ENCODE measurements at regions not wholly inside any gene's neighbourhood (a gene's known extent, or its start where the extent isn't known, plus 50 kb on each side); places are given as distances from the start of the nearest gene placed in this dataset.

GRCh38 chr2:3130444-3130843 is 247.2 kb downstream of the EIPR1 start:
- H3K27me3 ChIP-seq (ENCODE audit: control insufficient read depth in 1 of 2, insufficient read depth in 1 of 2, low read length in 2 of 2): peaks cover 0 to 16% of the 10 kb centered on the region in 2 experiments
- no peak overlapping the region for H3K4me3 ChIP-seq (ENCODE audit: insufficient read depth in 1 of 2, low read depth in 1 of 2, low read length in 2 of 2)
- 92% methylated on average over 4 of the region's 4 CpGs for WGBS
- no peaks in the 10 kb centered on the region for H3K36me3 ChIP-seq (ENCODE audit: control insufficient read depth in 1 of 2, insufficient read depth in 2 of 2, low read depth in 1 of 2, low read length in 2 of 2)
- no peak overlapping the region for H3K27ac ChIP-seq (ENCODE audit: low read length, poor library complexity, severe bottlenecking)
- H3K14ac ChIP-seq (ENCODE audit: low read length in 2 of 2): no peak overlapping the region
- H3K4me2 ChIP-seq (ENCODE audit: low read length, poor library complexity, severe bottlenecking): no peak overlapping the region
- no peaks in the 10 kb centered on the region for H3K79me1 ChIP-seq (replicated peaks; ENCODE audit: low read length, poor library complexity, severe bottlenecking)
- H3K9ac ChIP-seq (ENCODE audit: low read length): no peak overlapping the region
- no peak overlapping the region for H2BK120ac ChIP-seq (ENCODE audit: low read depth, low read length)
- no peak overlapping the region for H2AK5ac ChIP-seq (ENCODE audit: low read length, severe bottlenecking)
- H3K18ac ChIP-seq (ENCODE audit: low read depth in 1 of 2, low read length in 2 of 2): no peak overlapping the region
- H2BK5ac ChIP-seq (ENCODE audit: low read depth, low read length, poor library complexity, severe bottlenecking): no peak overlapping the region
- no peak overlapping the region for H2BK15ac ChIP-seq (ENCODE audit: low read depth, poor library complexity, severe bottlenecking)
- H3K4ac ChIP-seq (ENCODE audit: low read depth in 1 of 2, low read length in 2 of 2): no peak overlapping the region
- no peak overlapping the region for H2AFZ ChIP-seq (ENCODE audit: low read depth, low read length)
- H3K9me3 ChIP-seq (ENCODE audit: control insufficient read depth, low read length): peaks cover 7% of the 10 kb centered on the region
- DNase-seq: no peak
- H2BK12ac ChIP-seq (ENCODE audit: low read length in 2 of 2): no peak overlapping the region
- H3K4me1 ChIP-seq (ENCODE audit: control insufficient read depth, insufficient read depth, low read depth, low read length): peaks cover 7% of the 10 kb centered on the region
- H4K8ac ChIP-seq (ENCODE audit: low read length): no peak overlapping the region
- H4K91ac ChIP-seq (ENCODE audit: low read length): no peak overlapping the region
- no peak overlapping the region for H3K23ac ChIP-seq (ENCODE audit: low read length in 2 of 2)

DNA sequence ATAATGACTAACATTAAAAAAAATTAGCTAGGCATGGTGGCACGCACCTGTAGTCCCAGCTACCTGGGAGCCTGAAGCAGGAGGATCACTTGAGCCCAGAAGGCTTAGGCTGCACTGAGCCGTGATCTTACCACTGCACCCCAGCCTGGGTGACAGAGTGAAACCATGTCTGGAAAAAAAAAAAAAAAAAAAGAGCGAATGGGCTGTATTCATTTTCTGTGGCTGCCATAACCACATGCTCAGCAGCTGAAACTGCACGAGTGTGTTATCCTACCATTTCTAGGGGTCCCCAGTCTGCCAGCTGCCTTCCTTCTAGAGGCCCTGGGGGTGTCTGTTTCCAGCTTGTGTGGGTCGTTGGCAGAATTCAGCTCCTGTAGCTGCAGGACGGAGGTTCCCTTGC is 247.8 kb downstream of the EIPR1 start:
- Histone ChIP-seq H2BK12ac (ENCODE audit: low read length in 2 of 2) (no peak overlapping the region), H3K79me1 (replicated peaks; ENCODE audit: low read length, poor library complexity, severe bottlenecking) (no peaks in the 10 kb centered on the region), H3K14ac (ENCODE audit: low read length in 2 of 2) (no peak overlapping the region), H3K18ac (ENCODE audit: low read depth in 1 of 2, low read length in 2 of 2) (no peak overlapping the region), H2AK5ac (ENCODE audit: low read length, severe bottlenecking) (no peak overlapping the region), H3K4ac (ENCODE audit: low read depth in 1 of 2, low read length in 2 of 2) (no peak overlapping the region), H3K4me1 (ENCODE audit: control insufficient read depth, insufficient read depth, low read depth, low read length) (peaks cover 7% of the 10 kb centered on the region), H3K4me2 (ENCODE audit: low read length, poor library complexity, severe bottlenecking) (no peak overlapping the region), H3K4me3 (ENCODE audit: insufficient read depth in 1 of 2, low read depth in 1 of 2, low read length in 2 of 2) (no peak overlapping the region), H2BK15ac (ENCODE audit: low read depth, poor library complexity, severe bottlenecking) (no peak overlapping the region), H3K27me3 (ENCODE audit: control insufficient read depth in 1 of 2, insufficient read depth in 1 of 2, low read length in 2 of 2) (peaks cover 0 to 16% of the 10 kb centered on the region in 2 experiments), H3K9ac (ENCODE audit: low read length) (no peak overlapping the region), H3K27ac (ENCODE audit: low read length, poor library complexity, severe bottlenecking) (no peak overlapping the region), H3K36me3 (ENCODE audit: control insufficient read depth in 1 of 2, insufficient read depth in 2 of 2, low read depth in 1 of 2, low read length in 2 of 2) (no peaks in the 10 kb centered on the region), H3K9me3 (ENCODE audit: control insufficient read depth, low read length) (peaks cover 7% of the 10 kb centered on the region), H2BK5ac (ENCODE audit: low read depth, low read length, poor library complexity, severe bottlenecking) (no peak overlapping the region), H2BK120ac (ENCODE audit: low read depth, low read length) (no peak overlapping the region), H4K8ac (ENCODE audit: low read length) (no peak overlapping the region), H2AFZ (ENCODE audit: low read depth, low read length) (no peak overlapping the region), H3K23ac (ENCODE audit: low read length in 2 of 2) (no peak overlapping the region), H4K91ac (ENCODE audit: low read length) (no peak overlapping the region)
- WGBS: 89% methylated on average over 6 of the region's 6 CpGs
- DNase-seq: no peak

DNA sequence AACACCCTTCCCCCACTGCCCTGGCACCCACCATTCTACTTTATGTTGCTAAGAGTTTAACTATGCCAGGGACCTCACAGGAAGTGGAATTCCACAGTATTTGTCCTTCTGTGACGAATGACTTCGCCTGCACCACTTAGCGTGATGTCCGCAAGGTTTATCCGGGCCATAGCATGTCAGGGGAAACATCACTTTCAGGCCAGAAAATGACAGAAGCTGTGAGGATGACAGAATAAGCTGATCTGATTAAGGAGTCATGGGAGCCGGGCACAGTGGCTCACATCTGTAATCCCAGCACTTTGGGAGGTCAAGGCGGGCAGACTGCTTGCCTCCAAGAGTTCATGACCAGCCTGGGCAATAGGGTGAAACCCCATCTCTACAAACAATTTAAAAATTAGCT is 248.8 kb downstream of the EIPR1 start:
- Histone ChIP-seq H4K8ac (ENCODE audit: low read length) (no peak overlapping the region), H4K91ac (ENCODE audit: low read length) (no peak overlapping the region), H3K23ac (ENCODE audit: low read length in 2 of 2) (no peak overlapping the region), H2BK12ac (ENCODE audit: low read length in 2 of 2) (no peak overlapping the region), H3K79me1 (replicated peaks; ENCODE audit: low read length, poor library complexity, severe bottlenecking) (no peaks in the 10 kb centered on the region), H2AK5ac (ENCODE audit: low read length, severe bottlenecking) (no peak overlapping the region), H3K27me3 (ENCODE audit: control insufficient read depth in 1 of 2, insufficient read depth in 1 of 2, low read length in 2 of 2) (peaks cover 0 to 16% of the 10 kb centered on the region in 2 experiments), H3K36me3 (ENCODE audit: control insufficient read depth in 1 of 2, insufficient read depth in 2 of 2, low read depth in 1 of 2, low read length in 2 of 2) (no peaks in the 10 kb centered on the region), H3K9me3 (ENCODE audit: control insufficient read depth, low read length) (peaks cover 1% of the 10 kb centered on the region), H3K27ac (ENCODE audit: low read length, poor library complexity, severe bottlenecking) (no peak overlapping the region), H3K4me2 (ENCODE audit: low read length, poor library complexity, severe bottlenecking) (no peak overlapping the region), H3K4me1 (ENCODE audit: control insufficient read depth, insufficient read depth, low read depth, low read length) (peaks cover 7% of the 10 kb centered on the region), H3K14ac (ENCODE audit: low read length in 2 of 2) (no peak overlapping the region), H2AFZ (ENCODE audit: low read depth, low read length) (no peak overlapping the region), H2BK5ac (ENCODE audit: low read depth, low read length, poor library complexity, severe bottlenecking) (no peak overlapping the region), H3K18ac (ENCODE audit: low read depth in 1 of 2, low read length in 2 of 2) (no peak overlapping the region), H2BK15ac (ENCODE audit: low read depth, poor library complexity, severe bottlenecking) (no peak overlapping the region), H3K4ac (ENCODE audit: low read depth in 1 of 2, low read length in 2 of 2) (no peak overlapping the region), H3K9ac (ENCODE audit: low read length) (no peak overlapping the region), H3K4me3 (ENCODE audit: insufficient read depth in 1 of 2, low read depth in 1 of 2, low read length in 2 of 2) (no peak overlapping the region), H2BK120ac (ENCODE audit: low read depth, low read length) (no peak overlapping the region)
- DNase-seq: no peak
- 86% methylated on average over 7 of the region's 7 CpGs for WGBS

DNA sequence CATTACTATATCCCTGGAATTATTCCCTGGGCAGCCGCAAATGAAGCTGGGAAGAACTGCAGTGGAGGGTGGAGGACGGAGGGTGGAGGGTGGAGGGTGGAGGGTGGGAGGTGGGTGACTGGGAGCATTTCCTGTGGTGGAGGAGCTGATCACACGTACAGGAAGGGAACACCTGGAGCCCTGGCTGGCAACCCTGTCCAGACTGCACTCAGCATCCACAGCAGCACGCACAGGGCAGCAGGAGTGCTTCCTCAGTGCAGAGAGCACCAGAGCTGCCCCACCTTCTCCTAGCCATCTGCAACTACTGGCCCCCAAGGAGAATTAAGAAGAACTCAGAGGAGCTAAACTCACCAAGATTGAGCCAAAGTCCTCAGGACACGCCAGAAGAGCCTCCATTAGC is 249.9 kb downstream of the EIPR1 start:
- Histone ChIP-seq H3K79me1 (replicated peaks; ENCODE audit: low read length, poor library complexity, severe bottlenecking) (no peaks in the 10 kb centered on the region), H3K27ac (ENCODE audit: low read length, poor library complexity, severe bottlenecking) (no peak overlapping the region), H2AFZ (ENCODE audit: low read depth, low read length) (no peak overlapping the region)

More for the DNA sequence above, 249.9 kb downstream of the EIPR1 start:
- H4K8ac ChIP-seq (ENCODE audit: low read length): no peak overlapping the region
- H3K23ac ChIP-seq (ENCODE audit: low read length in 2 of 2): no peak overlapping the region
- H3K4me2 ChIP-seq (ENCODE audit: low read length, poor library complexity, severe bottlenecking): no peak overlapping the region
- WGBS: 79% methylated on average over 5 of the region's 5 CpGs
- H3K9ac ChIP-seq (ENCODE audit: low read length): no peak overlapping the region
- no peak overlapping the region for H2BK120ac ChIP-seq (ENCODE audit: low read depth, low read length)
- H4K91ac ChIP-seq (ENCODE audit: low read length): peak overlapping the region; percentile 68
- peaks cover 0 to 16% of the 10 kb centered on the region in 2 experiments for H3K27me3 ChIP-seq (ENCODE audit: control insufficient read depth in 1 of 2, insufficient read depth in 1 of 2, low read length in 2 of 2)
- H2BK5ac ChIP-seq (ENCODE audit: low read depth, low read length, poor library complexity, severe bottlenecking): no peak overlapping the region
- H3K4me1 ChIP-seq (ENCODE audit: control insufficient read depth, insufficient read depth, low read depth, low read length): peaks cover 7% of the 10 kb centered on the region
- no peak overlapping the region for H3K4me3 ChIP-seq (ENCODE audit: insufficient read depth in 1 of 2, low read depth in 1 of 2, low read length in 2 of 2)
- no peaks in the 10 kb centered on the region for H3K9me3 ChIP-seq (ENCODE audit: control insufficient read depth, low read length)
- H3K4ac ChIP-seq (ENCODE audit: low read depth in 1 of 2, low read length in 2 of 2): no peak overlapping the region
- no peak overlapping the region for H2BK15ac ChIP-seq (ENCODE audit: low read depth, poor library complexity, severe bottlenecking)
- no peak overlapping the region for H3K18ac ChIP-seq (ENCODE audit: low read depth in 1 of 2, low read length in 2 of 2)
- H2BK12ac ChIP-seq (ENCODE audit: low read length in 2 of 2): peak overlapping the region in 1 of 2 experiments; percentile 56
- H2AK5ac ChIP-seq (ENCODE audit: low read length, severe bottlenecking): no peak overlapping the region
- H3K14ac ChIP-seq (ENCODE audit: low read length in 2 of 2): no peak overlapping the region
- no peak for DNase-seq
- H3K36me3 ChIP-seq (ENCODE audit: control insufficient read depth in 1 of 2, insufficient read depth in 2 of 2, low read depth in 1 of 2, low read length in 2 of 2): no peaks in the 10 kb centered on the region

Measured in mesenchymal stem cell (in vitro differentiated cells and primary cell).